Fibroblast of the aortic adventitia (primary cell): ENCODE measurements at regions not wholly inside any gene's neighbourhood (a gene's known extent, or its start where the extent isn't known, plus 50 kb on each side); places are given as distances from the start of the nearest gene placed in this dataset.

Experiments used
- DNase-seq: peaks from one replicate; pipeline ENCODE4 v3.0.0-alpha.2; 2010; ENCODE audit warnings: low read depth
- H3K4me3 ChIP-seq: 2 replicates; pipeline ENCODE4 v1.5.1; 2011; ENCODE audit warnings: low read depth, mild to moderate bottlenecking, control low read depth, low read length, moderate library complexity
- TF ChIP-seq, protein P1 (sequence below): IDR thresholded peaks from 2 replicates; pipeline ENCODE4 v1.5.1; 2011; ENCODE audit warnings: mild to moderate bottlenecking, low read length, control low read depth, inconsistent platforms; ENCODE audit not compliant: insufficient read depth

DNA sequence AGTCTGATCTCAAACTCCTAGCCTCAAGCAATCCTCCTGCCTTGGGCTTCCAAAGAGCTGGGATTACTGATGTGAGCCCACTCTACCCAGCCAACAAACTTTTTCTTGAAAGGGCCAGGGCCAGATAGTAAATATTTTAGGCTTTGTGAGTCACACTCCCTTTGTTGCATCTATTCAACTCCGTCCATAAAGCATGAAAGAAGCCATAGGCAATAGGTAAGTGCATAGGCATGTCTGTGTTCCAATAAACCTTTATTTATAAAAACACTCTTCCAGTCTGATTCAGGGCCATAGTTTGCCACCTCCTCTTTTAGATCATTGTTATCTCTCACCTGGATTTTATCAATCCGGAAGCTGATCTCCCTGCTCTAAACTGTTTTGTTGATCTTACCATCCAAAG, 105.6 kb upstream of the BMPER start:
- no peak for DNase-seq
- TF ChIP-seq, protein P1, sequence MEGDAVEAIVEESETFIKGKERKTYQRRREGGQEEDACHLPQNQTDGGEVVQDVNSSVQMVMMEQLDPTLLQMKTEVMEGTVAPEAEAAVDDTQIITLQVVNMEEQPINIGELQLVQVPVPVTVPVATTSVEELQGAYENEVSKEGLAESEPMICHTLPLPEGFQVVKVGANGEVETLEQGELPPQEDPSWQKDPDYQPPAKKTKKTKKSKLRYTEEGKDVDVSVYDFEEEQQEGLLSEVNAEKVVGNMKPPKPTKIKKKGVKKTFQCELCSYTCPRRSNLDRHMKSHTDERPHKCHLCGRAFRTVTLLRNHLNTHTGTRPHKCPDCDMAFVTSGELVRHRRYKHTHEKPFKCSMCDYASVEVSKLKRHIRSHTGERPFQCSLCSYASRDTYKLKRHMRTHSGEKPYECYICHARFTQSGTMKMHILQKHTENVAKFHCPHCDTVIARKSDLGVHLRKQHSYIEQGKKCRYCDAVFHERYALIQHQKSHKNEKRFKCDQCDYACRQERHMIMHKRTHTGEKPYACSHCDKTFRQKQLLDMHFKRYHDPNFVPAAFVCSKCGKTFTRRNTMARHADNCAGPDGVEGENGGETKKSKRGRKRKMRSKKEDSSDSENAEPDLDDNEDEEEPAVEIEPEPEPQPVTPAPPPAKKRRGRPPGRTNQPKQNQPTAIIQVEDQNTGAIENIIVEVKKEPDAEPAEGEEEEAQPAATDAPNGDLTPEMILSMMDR, result no peak
- no peak overlapping the region for H3K4me3 ChIP-seq

- H3K4me3 ChIP-seq, result no peak overlapping the region
- TF ChIP-seq, protein P1, result no peak
- DNase-seq, result no peak
Measured at GRCh38 chr7:33802600-33802999, 102.7 kb upstream of the BMPER start.

- no peak overlapping the region for H3K4me3 ChIP-seq
- no peak for DNase-seq
- TF ChIP-seq, protein P1, result no peak
Measured at GRCh38 chr7:33804140-33804660, 101.1 kb upstream of the BMPER start.

GRCh38 chr7:33805630-33806233, 99.6 kb upstream of the BMPER start:
- TF ChIP-seq, protein P1, result no peak
- H3K4me3 ChIP-seq, result no peak overlapping the region
- peak; percentile 92 for DNase-seq

DNA sequence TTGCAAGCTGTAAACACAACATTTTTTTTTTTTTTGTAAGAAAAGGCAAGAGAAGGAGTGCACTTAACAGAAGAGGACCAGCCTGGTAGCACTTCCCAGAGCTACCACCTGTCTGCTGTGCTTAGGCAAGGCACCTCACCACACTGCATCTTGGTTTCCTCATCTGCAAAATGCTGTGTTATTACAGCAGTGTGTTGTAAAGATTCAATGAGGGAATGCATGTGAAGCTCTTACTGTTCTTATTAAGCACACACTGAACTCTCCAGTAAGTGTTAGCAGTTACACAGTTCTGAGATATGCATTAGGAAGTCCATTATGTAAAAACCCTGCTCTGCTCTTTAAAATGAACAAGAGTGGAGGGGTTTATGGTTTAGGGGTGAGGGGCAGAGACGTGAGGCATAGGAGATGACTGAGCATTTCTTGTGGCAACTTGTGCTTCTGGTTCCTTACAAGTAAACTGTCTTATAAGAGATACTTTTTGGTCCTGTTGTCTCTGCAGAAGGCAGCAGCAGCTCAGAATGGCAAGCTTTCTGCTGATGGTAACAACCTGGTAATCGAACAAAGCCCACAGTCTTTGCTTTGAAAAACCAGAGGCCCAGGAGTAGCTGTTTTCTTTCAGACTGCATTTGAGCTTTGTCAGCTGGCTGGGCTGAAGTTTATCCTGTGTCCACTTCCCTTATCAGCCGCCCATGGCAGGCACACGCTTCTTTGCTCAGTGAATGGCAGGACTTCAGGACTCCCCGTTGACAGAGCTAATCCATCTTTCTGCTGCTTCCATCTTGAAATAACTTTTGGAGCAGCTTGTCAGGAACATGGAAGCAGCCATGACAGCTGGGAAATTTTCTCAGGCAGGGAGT, 98.8 kb upstream of the BMPER start:
- peak; percentile 81 for DNase-seq
- no peak overlapping the region for H3K4me3 ChIP-seq
- TF ChIP-seq, protein P1, result no peak

DNA sequence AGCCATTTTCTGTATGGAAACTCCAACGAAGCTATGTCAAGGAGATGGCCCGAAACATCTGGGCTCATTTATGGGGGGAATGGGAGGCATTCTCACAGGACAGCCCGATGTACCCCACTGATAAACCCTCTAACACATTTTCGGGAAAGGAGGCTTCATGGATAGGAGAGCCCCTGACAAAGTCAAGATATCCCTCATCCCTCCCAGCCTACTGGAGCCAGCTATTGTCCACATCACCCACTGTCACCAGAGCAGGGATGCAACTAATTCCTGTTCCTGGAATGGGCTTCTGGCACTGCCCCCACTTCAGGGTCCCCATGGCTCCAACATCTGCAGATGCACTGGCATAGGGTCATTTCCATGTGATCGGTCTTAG, 98.2 kb upstream of the BMPER start:
- DNase-seq, result no peak
- H3K4me3 ChIP-seq, result no peak overlapping the region
- TF ChIP-seq, protein P1, result no peak
